ENCODE measurements at regions not wholly inside any gene's neighbourhood (a gene's known extent, or its start where the extent isn't known, plus 50 kb on each side); places are given as distances from the start of the nearest gene placed in this dataset.

GRCh38 chr2:147325990-147326389 is 518.8 kb upstream of the ACVR2A start:
- TF ChIP-seq, protein P1, sequence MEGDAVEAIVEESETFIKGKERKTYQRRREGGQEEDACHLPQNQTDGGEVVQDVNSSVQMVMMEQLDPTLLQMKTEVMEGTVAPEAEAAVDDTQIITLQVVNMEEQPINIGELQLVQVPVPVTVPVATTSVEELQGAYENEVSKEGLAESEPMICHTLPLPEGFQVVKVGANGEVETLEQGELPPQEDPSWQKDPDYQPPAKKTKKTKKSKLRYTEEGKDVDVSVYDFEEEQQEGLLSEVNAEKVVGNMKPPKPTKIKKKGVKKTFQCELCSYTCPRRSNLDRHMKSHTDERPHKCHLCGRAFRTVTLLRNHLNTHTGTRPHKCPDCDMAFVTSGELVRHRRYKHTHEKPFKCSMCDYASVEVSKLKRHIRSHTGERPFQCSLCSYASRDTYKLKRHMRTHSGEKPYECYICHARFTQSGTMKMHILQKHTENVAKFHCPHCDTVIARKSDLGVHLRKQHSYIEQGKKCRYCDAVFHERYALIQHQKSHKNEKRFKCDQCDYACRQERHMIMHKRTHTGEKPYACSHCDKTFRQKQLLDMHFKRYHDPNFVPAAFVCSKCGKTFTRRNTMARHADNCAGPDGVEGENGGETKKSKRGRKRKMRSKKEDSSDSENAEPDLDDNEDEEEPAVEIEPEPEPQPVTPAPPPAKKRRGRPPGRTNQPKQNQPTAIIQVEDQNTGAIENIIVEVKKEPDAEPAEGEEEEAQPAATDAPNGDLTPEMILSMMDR (IDR thresholded peaks at IDR 0.05): no peak
- TF ChIP-seq EZH2 (IDR thresholded peaks at IDR 0.05; ENCODE audit: borderline replicate concordance, insufficient read depth, low read depth, low read length, poor library complexity, severe bottlenecking): no peak
